ENCODE measurements at regions not wholly inside any gene's neighbourhood (a gene's known extent, or its start where the extent isn't known, plus 50 kb on each side); places are given as distances from the start of the nearest gene placed in this dataset.

DNA sequence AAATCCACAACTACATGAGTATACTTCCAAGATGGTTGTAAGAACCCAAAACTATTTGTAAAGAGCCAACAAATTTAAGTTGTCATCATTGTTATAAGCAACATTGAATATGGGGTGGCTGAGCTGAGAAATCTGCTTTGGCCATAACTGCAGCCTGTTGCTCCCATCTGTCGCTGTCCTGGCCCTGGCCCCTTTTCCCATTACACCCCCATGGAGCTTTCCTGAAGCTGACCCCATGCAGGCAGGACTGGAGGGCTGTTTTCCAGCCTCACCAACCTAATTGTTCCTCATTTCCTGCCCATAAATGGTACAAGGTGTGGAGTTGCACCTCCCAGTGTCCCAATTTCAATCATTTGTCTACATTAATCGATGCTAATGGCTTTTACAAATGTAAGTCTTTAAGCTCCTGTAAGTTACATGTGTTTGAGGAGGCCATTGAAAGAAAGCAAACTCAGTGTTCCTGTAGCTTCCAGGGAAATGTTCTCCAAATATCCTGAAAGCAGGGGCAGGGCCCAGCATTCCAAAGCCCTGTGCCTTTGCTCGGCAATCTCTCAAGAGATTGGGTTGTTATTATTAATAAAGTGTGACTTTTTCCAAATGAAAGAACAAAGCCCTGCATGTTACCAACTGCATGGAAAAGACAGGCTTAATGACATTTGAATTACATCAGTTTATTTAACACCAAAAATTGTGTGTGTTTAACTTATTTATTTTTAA is 545.9 kb downstream of the PLPP3 start:
- DNase-seq (ENCODE audit: low spot score) = no peak

DNA sequence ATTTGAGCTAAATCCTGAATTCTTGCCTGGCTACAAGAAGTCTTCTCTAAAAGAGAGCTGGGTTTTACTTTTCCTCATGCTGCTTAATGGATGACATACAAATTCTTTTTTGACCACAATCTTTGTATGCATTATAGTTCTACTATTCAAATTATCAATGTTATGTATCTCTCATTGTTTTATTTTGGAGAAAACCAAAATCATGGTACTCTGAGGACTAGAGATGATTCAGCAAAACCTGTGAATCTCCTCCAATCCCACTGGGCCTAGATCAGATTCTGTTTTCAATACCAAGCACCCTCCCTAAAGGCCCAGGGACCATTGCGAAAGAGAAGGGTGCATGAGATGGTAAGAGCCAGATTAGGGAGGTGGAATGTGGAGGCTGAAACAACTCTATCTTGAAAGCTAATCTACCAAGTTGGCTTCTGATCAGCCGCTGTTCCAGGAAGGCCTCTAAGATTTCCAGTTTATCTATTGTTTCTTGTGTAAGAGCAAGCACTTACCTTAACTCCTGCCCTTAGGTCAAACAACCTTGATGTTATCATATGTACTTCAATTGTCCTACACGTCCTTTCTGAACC is 547.2 kb downstream of the PLPP3 start:
- DNase-seq (ENCODE audit: low spot score) = no peak

DNA sequence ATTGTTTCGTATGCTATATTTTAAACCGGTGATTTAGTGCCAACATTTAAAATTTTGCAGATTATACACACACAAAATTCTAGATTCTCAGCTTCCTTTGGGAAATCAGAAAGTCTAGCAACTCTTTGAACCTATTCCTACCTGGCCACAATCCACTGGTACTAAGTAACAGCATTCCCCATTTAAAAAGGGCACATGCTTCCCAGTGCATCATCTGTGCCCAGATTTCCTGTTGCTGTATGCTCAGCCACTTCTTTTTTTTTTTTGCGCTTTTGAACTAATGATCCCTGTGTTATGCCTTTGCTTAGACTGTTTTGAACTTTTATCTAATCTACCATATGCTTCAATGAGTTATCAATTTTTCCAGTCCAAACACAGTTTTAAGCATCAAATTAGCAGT is 548.4 kb downstream of the PLPP3 start:
- DNase-seq (ENCODE audit: low spot score) = no peak

DNA sequence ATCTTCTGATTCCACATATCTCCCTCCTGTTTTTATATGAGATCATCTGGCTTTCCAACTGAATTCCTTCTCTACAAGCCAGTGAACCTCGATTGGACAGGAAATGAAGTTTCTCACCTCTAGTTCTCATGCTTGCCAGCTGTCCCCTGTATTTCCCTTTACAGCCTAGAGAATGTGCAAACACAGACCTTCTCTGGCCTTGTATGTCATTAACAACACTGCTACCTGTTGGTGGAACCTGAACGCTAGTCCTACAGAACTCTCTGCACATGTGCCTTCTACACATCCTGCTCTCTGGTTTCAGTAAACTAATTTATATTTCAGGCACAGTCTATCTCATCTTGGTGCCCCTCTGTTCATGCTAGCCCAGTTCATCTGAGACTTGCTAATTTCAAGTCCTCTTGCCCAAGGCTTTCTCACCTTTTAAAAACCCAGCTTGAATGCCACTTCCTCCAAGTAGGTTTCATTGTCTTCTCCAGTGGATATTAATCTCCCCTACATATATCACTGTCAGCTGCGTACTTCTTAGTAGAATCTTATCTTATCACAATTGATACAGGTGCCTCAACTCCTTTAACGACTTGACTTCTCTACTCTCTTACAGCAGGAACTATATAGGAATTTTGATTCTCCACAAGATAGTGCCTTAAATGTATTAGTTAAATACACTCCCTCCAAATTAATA is 549.9 kb downstream of the PLPP3 start:
- DNase-seq (ENCODE audit: low spot score) = no peak

DNA sequence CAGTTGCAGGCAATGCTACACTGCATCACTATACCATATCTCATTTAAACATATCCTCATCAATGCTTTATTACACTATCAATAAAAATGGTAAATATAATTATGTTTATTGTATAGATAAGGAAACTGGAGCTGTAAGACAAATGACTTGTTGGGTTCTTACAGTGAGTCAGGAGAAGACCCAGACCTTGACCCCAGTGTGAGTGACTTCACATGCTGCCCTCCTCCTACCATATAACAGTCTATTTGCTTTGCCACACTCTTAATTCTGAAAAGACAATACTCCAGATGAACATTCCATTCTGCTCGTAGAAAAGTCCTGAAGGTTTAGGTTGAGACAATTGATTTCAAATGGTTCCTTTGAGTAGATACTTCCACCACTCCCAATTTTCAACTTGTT is 550.5 kb downstream of the PLPP3 start:
- DNase-seq (ENCODE audit: low spot score) = no peak

DNA sequence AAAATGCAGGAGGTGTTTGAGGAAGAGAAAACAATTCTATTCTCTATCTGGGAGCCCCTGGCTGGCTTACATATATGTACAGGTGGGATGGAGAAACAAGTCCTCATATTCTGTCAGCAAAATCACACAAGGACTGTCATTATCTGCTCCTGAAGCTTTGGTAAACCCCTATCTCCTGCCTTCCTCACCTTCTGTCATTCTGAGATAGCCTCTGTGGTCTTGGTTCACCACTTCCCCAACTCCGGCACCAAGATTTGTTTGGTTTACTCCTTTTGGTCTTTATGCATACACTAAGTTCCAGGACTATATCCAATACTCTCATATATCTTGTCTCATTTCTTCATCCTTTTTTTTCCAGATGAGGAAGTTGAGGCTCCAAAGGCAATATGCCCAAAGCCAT is 551.1 kb downstream of the PLPP3 start:
- DNase-seq (ENCODE audit: low spot score) = no peak

DNA sequence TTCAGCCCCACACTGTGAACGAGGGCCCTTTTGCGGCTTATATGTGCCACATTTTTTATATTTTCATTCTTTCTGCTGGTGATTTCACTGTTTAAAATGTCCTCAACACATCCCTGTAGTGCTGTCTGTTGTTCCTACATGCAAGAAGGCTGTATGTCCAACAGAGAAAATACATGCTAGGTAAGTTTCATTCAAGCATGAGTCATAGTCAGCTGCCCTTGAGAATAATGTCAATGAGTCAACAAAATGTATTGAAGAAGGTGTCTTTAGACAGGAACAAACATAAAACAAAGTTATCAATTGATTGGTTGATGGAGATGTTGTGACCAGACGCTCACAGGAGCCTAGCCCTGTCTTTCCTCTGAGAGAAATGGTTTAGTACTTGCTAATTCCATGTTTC is 553.4 kb downstream of the PLPP3 start:
- DNase-seq (ENCODE audit: low spot score) = no peak

DNA sequence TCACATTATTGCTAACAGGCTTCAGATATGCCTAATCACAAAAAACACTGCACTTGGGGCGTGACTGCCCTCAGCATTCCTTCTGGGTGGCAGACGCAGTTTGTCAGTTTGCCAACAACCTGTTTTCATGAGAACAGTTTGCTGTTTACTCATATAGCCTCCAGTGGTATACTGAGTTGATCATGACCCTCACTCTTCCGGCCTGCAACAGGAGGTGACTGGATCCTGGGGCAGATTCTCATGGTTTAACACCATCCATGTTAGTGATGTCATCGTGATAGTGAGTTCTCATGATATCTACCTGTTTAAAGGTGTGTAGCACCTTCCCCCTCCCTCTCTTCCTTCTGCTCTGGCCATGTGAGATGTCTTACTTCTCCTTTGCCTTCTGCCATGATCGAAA is 555.2 kb downstream of the PLPP3 start:
- DNase-seq (ENCODE audit: low spot score) = no peak

DNA sequence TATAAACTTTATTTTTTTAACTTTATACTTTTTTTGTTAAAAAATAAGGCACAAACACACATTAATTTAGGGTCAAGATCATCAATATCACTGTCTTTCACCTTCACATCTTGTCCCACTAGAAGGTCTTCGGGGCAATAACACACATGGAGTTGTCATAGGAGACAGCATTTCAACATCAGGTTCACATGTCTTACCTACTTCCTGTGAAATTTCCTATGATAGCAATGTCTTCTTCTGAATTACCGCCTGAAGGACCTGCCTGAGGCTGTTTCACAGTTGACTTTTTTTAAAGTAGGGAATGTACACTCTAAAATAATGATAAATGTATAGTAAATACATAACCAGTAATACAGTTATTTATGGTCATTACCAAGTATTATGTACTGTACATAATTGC is 559.4 kb downstream of the PLPP3 start:
- DNase-seq (ENCODE audit: low spot score) = no peak

DNA sequence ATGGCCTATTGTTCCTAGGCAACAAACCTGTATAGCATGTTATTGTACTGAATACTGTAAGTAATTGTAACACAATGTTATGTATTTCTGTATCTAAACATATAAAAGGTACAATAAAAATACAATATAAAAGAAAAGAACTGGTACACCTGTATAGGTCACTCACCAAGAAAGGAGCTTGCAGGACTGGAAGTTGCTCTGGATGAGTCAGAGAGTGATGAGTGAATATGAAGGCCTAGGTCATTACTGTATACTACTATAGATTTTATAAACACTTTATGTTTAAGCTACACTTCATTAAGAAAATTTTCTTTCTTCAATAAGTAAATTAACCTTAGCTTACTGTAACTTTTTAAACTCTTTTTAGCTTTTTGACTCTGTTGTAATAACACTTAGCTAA is 559.9 kb downstream of the PLPP3 start:
- DNase-seq (ENCODE audit: low spot score) = no peak

DNA sequence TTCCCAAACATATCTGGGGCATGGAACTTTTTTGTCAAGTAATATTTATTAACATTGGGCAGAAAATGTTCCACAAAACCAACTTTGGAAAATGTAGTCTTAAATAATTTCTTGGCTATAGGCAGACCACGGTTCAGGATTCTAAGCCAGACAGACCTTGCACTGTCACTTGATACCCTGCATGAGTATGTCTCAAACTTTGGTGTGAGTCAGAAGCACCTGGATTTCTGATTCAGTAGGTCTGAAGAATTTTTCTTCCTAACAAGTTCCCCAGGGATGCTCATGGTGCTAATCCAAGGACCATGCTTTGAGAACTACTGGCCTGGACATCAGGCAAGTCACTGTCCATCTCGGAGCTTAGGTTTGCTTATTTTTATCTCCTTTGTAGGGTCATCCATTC is 562.0 kb downstream of the PLPP3 start:
- DNase-seq (ENCODE audit: low spot score) = no peak

DNA sequence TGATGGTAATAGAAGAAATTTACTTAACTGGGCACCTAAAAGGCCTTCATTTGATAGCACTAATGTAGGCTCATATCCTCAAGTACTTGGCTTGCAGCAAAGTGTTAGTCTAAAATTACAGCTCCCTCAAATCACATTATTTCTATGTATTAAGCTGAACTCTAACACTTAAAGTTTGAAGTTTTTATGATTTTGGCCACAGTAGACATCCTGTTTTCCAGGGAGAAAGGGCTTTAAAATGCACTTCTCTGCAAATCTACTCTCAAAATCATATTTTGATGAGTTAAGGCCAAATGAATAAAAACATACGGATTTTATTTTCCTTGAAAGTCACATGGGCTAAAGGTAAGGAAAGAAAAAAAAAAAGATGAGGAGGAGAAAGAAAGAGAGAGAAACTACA is 575.5 kb downstream of the PLPP3 start:
- DNase-seq (ENCODE audit: low spot score) = no peak

DNA sequence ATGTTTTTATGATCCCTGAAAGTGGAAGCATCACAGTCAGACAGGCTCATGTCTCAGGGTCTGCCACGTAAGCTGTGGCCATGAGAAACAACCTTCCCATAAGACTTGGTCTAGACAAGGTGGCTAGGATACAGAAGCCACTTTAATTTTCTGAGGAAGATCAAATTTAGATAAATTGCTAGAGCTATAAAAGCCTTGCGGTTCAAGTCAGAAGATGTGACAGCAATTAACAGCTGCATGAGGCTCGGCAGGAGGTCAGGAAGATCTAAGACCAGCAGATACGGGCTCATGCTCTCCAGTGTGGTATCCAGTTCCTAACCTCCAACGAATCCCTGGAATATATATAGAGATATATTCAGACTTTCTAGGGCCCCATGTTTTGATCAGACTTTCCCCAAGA is 577.1 kb downstream of the PLPP3 start:
- DNase-seq (ENCODE audit: low spot score) = no peak

DNA sequence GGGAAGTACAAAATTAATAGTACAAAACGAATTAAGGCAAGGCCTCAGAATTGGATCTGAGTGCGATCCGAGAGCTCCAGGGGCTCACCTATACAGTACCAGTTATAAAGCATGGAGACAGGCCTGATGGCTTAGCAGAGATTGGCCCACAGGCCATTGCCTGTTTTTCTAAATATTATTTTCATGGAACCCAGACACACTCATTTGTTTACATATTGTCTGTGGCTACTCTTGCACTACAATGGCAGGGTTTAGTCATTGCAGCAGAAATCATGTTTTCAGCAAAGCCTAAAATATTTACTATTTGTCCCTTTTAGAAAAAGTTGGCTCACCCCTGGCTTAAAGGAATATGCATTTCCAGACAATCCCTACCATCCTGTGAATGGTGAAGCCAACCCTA is 578.9 kb downstream of the PLPP3 start:
- DNase-seq (ENCODE audit: low spot score) = no peak

DNA sequence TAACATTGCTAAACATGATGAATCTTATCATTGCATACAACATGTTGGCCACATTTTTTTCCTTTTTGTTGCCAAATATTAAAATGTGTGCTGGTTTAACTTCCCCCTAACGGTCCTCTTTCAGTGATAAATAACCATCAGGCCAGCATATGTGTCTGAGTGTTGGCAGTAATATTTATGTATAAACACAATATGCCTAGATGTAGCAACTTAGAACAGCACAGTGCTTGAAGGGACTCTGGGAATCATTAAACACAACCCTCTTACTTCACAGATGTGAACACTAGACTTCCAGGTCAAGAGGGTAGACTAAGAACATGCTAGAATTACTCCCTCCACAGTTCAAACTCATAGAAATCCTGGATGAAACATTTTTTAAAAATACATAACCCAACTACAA is 581.8 kb downstream of the PLPP3 start:
- no peak for DNase-seq (ENCODE audit: low spot score)

DNA sequence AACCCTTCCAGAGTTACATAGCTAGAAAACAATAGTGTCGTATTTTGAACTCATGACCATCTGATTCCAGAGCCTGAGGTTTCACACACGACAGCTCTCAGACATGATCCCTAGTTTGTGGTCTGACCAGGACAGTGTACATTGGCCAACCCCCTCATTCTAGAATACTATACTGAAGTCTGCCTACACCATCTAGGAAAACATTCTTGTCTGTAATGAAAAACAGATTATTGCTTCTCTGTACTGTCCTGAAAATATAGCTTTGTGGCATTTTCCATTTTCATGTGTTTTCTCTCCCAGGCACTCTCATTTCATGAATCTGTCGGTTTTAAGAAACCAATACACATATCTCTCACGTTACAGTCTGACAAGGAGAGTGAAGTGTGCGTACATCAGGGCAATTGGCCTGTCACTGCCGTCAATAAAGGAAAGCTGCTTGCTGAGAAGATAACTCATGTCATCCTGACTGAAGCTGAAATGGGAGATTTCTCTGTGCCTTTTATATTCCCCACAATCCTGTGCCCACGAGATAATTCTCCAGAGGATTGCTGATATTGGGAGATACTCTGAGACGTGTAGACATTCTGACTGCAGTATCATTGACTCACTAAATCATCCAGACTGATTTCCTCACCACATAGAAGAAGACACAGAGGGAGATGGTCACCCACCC is 585.6 kb downstream of the PLPP3 start:
- no peak for DNase-seq (ENCODE audit: low spot score)

DNA sequence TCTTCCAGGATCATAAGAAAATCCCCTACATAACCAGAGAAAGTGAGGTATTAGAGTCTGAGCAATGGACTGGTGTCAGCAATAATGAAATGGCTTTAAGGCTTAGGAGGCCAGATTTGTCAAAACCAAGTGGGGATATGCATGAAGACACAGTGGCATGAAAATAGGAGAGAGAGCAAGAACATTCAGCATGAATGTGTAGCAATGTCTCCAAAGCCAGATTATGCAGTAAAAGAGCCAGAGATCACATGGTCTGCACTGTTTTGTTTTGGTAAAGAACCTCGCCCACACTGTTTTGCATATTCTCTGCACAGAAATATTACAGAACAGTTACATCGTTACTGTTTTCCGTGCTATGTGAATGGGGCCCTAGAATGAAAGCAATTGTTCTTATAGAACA is 589.4 kb downstream of the PLPP3 start:
- no peak for DNase-seq (ENCODE audit: low spot score)

DNA sequence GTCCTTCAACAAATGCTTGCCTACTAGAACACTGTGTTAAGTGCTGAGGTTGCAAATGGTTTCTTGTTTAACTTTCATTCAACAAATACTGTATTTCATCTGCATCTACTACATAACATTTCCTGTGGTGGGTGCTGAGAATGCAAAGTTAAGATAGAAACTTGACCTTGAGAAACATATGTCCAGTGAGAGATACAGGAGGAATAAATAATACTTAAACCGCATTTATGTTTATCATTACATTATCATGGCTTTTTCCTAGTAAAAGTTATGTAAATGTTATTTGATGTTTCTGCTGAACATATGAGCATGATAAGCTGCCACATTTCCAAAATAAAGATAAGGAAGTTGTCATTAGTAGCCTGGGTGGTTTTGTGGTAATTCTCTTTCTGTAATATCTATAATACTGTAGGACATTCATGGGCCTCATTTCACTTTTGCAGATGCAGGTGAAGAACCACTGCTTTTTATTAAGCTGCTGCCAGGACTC is 590.4 kb downstream of the PLPP3 start:
- no peak for DNase-seq (ENCODE audit: low spot score)

DNA sequence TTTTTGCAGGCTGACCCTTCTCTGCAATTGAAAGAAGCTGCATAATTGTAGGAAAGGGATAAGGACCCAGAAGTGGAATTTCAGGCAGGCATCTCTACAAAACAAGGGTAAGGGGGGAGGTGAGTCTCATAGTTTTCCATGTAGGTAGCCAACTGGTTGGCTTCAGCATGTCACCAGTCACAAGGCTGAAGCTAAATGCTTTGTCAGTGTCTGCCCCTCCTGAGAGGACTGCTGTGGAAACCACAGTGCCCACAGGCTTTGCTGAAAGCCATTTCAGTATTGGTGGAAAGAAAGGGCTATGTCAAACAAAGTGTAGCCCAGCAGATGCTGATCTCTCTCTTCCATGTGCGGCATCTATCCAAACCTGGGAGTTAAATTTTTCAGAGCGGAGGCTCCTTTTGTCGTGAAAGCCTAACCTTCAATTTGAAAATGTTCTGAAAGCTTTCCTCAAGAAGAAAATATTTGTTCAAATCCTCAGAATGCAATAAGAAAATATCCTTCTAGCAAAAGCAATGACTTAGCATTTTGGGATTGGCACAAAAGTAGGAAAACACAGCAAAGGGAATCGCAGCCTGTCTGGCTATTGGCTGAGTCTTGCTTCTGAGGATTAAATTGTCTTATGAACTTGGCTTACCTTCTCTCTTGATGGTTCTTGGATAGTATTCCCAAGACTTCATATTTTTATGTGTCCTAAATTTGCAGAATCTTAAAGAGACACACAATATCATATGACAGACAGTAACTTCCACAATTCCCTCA is 591.7 kb downstream of the PLPP3 start:
- DNase-seq (ENCODE audit: low spot score) = no peak

DNA sequence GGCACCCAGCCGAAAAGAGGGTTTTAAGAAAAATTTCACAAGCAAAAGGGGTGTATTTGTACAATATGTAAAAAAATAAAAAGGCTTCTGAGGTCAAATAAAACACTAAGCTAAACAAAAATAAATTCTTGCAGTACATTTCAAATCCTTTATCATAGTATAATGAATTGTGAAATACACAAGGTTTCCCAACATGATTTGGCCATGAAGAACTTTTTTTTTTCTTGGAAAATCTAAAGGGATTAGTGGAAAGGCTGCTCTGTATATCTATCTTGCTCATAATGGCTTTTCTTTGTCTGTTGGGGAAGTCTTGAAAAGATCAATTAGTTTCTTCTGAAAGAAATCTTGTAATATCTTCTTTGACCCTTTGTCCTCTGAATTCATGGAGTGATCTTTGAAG is 593.4 kb downstream of the PLPP3 start:
- no peak for DNase-seq (ENCODE audit: low spot score)

DNA sequence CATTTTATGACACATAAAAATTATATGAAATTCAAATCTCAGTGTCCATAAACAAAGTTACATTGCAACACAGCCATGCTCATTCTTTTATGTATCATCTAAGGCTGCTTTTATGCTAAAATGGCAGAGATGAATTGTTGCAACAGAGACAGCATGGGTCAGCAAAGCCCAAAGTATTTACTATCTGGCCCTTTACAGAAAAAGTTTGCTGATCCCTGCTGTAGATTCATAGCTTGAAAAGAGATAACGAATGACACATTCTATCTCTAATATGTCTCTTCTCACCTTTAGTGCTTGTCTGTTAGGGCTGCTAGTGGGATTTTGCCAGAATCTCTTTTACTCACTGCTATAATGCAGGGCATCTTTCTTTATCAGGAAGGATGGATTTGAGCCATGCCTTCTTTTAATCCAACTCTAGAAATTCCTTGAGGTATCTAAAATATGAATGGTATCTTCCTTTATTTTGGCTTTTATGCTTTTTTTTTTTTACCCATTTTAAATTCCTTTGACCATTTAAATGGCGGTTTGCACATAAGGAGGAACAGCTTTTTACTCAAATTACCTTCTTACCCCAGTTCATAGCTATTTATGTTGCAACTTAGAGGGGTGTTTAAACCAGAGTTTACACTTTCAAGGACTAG is 598.2 kb downstream of the PLPP3 start:
- no peak for DNase-seq (ENCODE audit: low spot score)

DNA sequence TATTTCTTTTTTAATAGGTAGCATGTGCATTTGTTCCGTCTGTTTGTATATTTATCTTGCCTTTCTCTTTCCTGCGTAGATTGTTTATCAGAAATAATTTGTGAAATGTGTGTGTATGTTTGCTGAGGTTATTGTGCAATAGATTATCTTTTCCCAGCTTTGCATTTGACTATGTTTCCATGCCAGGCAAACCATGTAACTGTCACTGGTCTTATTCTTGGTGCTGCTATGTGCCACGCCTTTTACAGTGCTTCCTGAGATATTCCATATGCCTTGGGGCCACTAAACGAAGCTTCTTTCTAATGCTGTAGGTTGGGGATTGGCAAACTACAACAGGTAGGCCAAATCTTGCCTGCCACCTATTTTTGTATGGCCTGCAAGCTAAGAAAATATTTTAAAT is 598.8 kb downstream of the PLPP3 start:
- no peak for DNase-seq (ENCODE audit: low spot score)

All from CD4-positive, alpha-beta T cell treated with Interleukin-6 at 100 ng/mL for 8 hours (primary cell).